Neural progenitor cell (in vitro differentiated cells): ENCODE measurements at regions not wholly inside any gene's neighbourhood (a gene's known extent, or its start where the extent isn't known, plus 50 kb on each side); places are given as distances from the start of the nearest gene placed in this dataset.

Experiments
- EZH2phosphoT487 ChIP-seq: fragments of 200-600 bp; sonication (generic); IDR thresholded peaks from 2 replicates; pipeline ENCODE4 v1.6.1; 2017; ENCODE audit warnings: antibody characterized with exemption
- TF ChIP-seq, protein P1 (sequence below): fragments of 200-600 bp; sonication (generic); IDR thresholded peaks from 2 replicates; pipeline ENCODE4 v1.5.1; 2017; ENCODE audit warnings: antibody characterized with exemption, mild to moderate bottlenecking

DNA sequence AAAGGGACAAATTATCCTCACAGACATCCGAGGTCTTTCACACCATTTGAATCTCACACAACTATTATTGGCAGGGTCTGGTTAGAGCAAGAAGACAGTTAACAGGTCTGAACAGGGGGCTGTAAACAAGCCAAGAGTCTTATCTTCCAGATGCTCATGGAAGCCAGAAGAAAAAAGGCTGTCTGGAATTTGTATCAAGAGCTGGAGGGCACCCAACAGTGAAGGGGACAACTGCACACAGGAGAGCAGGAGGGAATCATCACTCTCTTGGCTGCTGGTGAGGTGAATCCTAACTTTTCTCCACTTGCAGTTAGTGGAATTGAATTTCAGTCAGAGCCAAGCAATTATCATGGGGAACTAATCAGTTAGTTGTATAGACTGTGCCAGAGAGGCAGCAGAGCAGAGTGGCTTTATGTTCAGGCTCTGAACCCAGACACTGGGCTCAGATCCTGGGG lies 880.2 kb upstream of the AUTS2 start:
- TF ChIP-seq, protein P1, sequence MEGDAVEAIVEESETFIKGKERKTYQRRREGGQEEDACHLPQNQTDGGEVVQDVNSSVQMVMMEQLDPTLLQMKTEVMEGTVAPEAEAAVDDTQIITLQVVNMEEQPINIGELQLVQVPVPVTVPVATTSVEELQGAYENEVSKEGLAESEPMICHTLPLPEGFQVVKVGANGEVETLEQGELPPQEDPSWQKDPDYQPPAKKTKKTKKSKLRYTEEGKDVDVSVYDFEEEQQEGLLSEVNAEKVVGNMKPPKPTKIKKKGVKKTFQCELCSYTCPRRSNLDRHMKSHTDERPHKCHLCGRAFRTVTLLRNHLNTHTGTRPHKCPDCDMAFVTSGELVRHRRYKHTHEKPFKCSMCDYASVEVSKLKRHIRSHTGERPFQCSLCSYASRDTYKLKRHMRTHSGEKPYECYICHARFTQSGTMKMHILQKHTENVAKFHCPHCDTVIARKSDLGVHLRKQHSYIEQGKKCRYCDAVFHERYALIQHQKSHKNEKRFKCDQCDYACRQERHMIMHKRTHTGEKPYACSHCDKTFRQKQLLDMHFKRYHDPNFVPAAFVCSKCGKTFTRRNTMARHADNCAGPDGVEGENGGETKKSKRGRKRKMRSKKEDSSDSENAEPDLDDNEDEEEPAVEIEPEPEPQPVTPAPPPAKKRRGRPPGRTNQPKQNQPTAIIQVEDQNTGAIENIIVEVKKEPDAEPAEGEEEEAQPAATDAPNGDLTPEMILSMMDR, result no peak
- TF ChIP-seq EZH2phosphoT487, result no peak
